SK-N-DZ (cell line): ENCODE measurements at regions not wholly inside any gene's neighbourhood (a gene's known extent, or its start where the extent isn't known, plus 50 kb on each side); places are given as distances from the start of the nearest gene placed in this dataset.
"Not testable (repeated sequence)": the region's sequence is repeated elsewhere in the genome, so short reads cannot be mapped to it uniquely, and the experiment has no call there.

Experiments used
- DNase-seq: peaks from one replicate; pipeline ENCODE4 v3.0.0-alpha.2; 2015; ENCODE audit warnings: low spot score

DNA sequence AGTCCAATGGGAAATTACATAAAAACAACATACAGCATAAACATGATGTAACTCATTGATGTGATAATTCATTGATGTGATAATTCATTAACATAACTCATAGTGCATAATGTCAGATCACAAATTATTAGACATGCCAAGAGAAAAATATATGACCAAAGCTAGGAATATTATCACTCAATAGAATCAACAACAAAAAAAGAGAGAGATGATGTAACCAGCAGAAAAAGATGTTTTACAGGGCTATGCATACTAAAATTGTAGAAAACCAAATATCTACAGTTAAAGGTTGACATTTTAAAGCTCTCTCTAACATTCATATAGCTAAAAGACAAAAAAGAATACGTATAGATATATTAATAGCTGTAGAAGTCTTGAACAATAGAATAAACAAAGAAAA is 1067.2 kb upstream of the ADGRB3 start:
- DNase-seq, result no peak

DNA sequence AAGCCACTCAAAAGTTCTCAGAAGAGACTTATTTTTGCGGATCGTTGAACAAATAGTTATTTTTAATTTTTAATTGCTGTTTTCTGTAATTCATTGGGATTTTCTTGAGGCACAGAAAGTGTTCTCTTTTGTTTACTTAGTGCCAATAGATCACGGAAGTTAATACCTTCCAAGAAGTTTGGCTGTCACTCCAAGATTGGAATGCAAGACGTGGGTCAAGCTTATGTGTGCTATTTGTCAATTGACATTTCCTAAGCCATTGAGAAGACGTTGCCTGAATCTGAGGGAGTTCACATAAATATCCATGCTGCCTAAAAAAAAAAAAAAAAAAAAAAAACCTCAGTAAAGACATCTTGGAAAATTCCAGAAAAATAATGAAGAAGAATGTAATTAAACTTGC is 1071.4 kb upstream of the ADGRB3 start:
- no peak for DNase-seq

DNA sequence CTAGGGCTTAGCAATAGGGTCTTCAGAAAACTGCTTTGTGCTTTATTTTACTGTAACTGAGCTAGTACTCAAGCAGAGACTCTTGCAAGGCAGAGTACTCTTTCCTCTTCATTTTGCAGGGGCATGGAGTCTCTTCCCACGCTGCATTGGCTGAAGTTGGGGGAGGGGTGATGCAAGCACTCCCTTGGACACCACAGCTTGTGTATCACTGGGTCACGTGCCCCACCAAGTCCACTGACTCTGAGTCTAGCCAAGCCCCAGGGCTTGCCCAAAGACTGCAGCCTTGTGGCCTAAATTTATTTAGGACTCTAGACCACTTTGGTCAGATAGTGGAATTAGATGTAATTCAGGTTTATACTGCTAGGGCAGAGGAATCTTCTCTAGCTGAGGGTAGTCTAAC is 1075.0 kb upstream of the ADGRB3 start:
- no peak for DNase-seq

DNA sequence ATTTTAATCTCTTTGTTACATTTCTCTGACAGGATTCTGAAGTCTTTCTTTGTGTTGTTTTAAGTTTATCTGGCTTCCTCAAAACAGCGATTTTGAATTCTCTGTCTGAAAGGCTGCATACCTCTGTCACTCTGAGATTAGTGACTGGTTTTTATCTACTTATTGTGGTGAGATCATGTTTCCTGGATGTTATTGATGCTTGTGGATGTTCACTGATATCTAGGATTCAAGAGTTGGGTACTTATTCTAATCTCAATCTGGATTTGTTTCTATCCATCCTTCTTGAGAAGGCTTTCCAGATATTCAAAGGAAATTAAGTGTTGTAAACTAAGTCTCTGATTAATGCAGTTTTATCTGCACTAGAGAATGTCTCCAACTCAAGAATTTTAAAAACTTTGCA is 1076.1 kb upstream of the ADGRB3 start:
- no peak for DNase-seq

DNA sequence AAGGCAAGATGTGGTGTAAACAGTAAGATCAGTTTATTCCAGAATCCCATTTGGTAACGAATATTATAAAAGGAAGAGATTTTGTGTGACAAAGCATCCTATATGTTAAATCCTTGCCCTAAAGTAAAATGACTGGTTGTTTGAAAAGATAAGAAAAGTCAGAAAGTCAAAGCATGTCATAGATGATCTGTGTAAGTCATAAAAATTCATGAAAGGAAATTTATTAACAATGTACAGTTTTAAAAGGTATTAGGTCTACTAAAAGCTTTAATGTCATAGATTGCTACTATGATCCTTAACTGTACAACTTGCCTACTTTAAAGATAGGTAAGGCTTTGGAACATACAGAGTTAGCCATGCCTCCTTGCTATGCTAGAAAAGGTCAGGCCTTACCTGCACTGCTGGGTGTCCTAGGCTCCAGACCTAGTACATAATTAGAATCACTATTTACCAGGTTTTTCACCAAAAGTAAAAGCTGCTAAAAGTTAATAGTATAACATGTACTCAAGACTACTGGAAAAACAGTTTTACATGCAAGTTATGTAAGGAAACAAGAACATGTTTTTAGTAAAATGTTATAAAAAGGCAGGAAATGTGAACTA is 1090.1 kb upstream of the ADGRB3 start:
- no peak for DNase-seq

DNA sequence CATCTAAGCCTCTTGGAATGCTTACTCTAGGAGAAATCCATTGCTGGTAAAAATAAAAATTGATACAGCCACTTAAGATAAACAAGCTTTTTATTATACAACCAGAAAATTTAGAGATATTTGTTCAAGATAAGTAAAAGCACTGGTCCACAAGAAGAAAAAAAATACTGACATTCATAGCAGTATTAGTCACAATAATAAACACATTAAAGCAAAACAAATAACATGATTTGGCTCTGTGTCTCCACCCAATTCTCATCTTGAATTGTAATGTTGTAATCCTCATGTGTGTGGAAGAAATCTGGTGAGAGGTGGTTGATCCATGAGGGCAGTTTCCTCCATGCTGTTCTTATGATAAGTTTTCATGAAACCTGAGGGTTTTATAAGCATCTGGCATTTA is 1093.5 kb upstream of the ADGRB3 start:
- no peak for DNase-seq

DNA sequence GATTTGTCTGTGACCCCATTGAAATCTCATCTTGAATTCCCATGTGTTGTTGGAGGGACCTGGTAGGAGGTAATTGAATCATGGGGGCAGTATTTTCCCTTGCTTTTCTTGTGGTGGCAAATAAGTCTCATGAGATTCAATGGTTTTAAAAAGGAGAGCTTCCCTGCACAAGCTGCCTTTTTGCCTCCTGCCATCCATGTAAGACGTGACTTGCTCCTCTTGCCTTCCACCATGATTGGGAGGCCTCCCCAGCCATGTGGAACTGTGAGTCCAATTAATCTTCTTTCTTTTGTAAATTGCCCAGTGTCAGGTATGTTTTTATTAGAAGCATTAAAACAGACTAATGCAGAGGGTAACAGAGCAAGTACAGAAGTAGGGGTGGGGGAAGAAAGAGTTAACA is 1097.0 kb upstream of the ADGRB3 start:
- no peak for DNase-seq

DNA sequence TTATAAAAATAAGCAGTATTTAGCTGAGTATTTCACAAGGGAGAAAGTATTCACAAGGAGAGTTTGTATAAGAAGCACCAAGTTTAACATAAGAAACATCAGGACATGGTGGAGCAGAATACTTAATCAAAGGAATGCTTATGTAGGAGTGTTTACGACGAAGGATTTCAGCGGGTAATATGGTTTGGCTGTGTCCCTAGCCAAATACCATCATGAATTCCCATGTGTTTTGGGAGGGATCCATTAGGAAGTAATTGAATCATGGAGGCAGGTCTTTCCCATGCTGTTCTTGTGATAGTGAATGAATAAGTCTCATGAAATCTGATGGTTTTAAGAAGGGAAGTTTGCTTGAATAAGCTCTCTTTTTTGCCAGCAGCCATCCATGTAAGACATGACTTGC is 1099.1 kb upstream of the ADGRB3 start:
- no peak for DNase-seq

DNA sequence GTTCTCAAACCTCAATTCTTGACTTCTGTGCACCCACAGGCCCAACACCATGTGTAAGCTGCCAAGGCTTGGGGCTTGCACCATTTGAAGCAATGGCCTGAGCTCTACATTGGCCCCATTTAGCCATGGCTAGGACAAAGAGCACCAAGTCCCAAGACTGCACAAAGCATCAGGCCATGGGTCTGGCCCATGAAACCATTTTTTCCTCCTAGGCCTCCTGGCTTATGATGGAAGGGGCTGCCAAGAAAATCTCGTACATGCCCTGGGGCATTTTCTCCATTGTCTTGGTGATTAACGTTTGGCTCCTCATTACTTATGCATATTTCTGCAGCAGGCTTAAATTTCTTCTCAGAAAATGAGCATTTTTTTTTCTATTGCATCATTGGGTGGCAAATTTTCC is 1128.7 kb upstream of the ADGRB3 start:
- DNase-seq, result no peak

DNA sequence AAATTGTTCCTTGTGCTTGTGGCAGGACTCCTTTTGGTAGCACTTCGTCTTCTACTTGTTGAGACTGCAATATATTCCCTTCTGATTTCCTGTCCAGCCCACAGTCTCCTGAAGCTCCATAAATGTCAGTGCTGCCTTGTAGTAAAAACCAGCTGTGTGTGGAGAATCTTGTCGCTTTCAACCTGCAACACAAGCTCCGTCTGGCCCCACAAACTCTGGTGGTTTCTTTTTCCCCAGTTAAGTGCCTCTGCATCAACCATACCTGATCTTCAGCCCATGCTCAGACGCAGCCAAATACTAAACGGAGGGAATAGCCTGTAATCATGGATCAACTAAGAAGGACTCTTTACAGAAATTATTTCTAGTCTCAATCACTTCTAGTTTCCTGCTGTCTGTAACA is 1133.3 kb upstream of the ADGRB3 start:
- no peak for DNase-seq

DNA sequence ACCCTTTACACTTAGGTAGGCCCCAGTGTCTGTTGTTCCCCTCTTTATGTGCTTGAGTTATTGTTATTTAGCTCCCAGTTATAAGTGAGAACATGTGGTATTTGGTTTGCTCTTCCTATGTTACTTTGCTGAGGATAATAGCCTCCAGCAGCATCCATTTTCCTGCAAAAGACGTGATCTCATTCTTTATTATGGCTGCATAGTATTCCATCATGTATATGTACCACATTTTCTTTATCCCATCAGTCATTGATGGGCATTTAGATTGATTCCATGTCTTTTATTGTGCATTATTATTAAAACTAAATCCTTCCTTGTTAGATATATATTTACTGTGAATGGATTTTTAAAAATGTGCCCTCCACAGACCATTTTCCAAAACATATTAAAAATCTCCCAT is 1137.3 kb upstream of the ADGRB3 start:
- DNase-seq, result no peak

DNA sequence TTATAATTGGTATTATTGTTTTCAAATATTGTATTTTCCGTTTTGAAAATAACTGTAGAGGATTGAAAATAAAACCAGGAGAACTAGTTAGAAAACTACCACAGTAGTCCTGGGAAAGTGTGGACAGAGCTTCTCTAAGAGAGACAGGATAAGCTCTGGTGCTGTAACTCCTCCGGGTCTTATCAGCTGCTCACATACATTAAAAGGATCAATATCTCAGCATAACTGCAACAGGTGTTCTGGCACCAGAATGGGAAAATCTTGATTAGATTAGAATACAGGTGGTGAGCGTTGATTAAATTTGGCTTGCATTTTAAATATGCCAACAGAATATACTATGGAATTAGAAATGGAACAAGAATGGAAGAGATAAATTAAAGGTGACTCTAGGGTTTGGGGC is 1138.9 kb upstream of the ADGRB3 start:
- peak; percentile 76 for DNase-seq

DNA sequence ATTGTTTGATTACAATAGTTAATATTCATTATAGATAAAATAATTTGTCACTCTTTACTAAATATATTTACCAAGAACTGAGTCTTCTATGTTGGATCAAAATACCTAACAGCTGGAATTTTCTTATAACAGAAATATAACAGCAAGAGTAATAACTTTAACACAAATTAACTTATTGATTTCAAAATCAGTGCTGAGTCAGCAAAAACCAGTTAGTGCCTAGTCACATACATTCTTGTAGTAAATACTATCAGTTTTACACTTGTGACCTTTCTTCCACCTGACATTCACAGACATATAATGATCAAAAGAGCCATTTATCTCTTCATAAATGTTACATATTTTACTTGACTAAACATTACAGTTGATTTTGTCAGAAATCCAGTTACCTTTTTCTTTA is 1141.4 kb upstream of the ADGRB3 start:
- DNase-seq, result no peak

DNA sequence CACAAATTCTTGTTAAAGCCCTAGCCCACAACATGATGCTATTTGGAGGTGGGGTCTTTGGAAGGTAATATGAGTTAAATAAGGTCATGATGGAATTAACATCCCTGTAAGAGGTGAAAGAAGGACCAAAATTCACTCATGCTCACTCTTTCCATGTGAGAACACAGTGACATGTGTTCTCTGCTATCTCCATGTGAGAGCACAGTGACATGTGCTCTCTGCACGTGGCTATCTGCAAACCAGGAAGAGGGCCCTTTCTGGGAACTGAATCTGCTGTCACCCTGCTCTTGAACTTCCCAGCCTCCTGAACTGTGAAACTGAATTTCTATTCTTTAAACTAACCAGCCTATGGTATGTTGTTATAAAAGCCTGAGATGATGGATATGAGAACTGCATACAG is 1159.4 kb upstream of the ADGRB3 start:
- DNase-seq, result no peak

DNA sequence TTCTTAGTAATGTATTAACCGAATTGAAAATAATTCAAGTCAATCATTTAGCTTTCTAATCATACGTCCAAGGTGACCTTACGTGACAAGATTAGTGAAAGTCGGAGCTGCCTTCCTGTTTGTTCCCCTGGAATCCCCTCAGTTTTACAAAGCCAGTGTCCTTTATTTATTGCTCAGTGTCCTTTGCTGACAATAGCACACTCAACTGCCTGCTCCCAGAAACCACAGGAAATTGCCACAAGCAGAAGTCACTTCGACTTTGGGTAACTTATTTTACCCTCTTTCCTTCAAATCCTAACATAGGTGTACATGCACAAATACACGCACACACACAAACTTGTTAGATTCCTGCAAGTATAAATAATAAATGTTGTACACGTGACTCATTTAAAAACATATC is 1167.7 kb upstream of the ADGRB3 start:
- DNase-seq, result no peak

DNA sequence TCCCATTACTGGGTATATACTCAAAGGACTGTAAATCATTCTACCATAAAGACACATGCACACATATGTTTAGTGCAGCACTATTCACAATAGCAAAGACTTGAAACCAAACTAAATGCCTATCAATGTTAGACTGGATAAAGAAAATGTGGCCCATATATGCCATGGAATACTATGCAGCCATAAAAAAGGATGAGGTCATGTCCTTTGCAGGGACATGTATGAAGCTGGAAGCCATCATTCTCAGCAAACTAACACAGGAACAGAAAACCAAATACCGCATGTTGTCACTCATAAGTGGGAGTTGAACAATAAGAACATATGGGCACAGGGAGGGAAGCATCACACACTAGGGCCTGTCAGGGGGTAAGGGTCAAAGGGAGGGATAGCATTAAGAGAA is 1172.4 kb upstream of the ADGRB3 start:
- DNase-seq, result not testable (repeated sequence)

DNA sequence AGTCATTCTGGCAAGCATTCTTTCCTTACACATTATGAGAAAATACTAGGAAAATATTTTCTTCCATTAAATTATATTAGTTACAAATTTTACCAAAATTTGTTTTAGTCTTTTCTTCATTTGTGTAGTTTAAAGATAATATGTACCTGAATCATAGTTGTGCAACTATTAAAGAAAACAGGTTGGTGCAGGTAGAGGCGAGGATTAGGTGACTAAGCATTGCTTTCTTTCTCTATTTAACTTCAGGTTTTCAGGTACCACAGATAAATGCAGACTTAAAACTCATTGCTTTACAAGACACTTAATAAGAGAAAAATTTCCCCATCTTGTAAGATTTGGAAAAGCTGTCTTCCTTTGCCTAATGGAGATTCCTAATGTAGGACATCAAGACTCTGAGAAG is 1175.5 kb upstream of the ADGRB3 start:
- no peak for DNase-seq

DNA sequence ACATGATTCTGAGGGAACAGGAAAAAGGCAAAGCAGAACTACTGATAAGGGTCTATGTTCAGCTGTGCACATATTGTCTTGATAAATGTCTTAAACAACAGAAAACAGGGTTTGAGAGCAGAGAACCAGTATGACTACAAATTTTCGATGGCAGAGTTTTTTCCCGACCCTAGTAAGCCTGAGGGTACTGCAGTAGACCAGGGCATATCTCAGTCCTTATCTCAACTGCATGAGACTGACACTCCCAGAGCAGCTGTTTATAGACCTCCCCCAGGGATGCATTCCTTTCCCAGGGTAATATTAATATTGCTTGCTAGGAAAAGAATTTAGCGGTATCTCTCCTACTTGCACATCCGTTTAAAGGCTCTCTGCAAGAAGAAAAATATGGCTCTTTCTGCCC is 1176.8 kb upstream of the ADGRB3 start:
- DNase-seq, result no peak

DNA sequence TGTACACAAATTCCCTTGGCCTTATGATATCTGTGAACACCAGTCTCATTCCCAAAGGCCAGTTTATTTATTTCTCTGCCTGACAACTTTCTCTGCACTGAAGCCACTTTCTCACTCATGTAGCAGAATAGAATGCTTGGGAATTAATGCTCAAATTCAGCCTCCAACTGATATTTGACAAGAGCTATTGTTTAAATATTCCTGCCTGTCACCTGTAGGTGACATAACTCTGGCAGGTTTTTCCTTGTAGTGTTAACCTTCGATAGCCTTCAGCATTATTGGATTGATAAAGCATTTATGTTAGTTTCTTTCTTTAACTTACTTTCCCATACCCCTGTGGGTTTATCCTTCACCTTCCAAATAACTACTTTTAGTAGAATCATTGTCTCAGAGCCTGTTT is 1183.2 kb upstream of the ADGRB3 start:
- DNase-seq, result no peak

DNA sequence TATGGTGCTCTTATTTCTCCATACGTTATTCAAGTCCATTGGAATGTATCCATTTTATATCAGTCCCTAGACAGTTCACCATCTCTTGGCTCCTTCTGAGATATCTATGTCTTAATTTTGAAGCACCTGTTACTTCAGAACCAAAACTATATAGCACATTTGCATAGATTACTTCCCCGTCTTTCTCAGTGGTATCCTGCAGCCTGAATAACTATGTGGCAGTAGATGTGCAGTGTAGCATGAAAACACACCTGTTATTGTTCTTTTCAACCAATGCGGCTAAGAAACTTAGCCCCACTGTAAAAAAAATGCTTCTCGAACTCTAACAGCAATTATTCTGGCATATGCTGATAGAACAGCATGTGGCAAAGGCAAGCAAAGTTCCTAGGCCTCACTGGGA is 1184.4 kb upstream of the ADGRB3 start:
- DNase-seq, result no peak

DNA sequence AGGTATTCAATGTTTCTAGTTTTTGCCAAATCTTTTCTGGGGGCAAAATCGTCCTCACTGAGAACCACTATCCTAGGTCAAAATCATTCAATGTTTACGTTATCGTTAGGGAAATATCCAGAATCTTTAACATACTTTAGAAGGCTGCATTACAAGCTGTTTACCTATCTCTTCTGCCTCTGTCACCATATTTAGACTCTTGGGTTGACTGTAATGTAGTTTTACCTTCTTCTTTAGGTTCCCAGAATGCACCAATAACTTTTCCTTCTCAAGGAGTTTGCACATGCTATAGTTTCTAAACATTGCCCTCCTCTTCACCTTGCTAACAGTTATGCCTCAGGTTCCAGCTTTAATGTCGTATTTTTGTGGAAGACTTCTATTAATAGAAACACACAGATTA is 1185.5 kb upstream of the ADGRB3 start:
- no peak for DNase-seq

DNA sequence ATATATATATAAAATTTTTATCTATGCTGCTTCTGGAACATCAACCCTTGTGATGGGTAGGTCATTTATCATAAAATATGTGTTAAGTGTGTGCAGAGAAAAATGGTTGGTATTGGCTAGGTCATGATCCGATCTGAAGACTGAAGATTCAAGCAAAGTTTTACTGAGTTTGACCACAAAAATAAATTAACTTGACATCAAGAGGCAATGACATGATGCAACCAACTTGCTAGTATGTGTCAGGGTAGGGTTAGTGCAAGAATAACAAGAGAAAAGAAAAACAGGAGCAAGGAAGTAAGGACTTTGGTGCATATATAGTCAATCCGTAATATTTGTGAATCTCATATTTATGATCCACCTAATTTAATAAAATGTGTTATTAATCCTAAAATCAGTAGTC is 1202.0 kb upstream of the ADGRB3 start:
- peak; percentile 17 for DNase-seq

DNA sequence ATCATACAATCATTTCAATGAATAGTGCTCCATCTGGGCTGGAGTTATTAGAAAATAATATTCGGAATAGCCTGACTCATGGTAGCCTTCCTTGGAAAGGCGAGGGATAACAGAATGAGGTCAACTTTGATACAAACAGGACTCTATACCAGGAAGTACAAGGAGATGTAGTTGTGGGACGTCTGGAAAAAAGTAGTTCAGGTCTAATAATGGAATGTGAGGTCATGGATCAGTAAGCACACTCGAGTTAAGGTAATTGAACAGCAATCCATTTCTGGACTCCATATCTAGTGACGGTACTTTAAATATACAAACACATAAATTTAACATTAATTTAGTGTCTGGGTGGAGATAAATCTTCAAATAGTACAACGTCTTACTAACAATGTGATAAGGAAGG is 1204.0 kb upstream of the ADGRB3 start:
- peak; percentile 69 for DNase-seq

DNA sequence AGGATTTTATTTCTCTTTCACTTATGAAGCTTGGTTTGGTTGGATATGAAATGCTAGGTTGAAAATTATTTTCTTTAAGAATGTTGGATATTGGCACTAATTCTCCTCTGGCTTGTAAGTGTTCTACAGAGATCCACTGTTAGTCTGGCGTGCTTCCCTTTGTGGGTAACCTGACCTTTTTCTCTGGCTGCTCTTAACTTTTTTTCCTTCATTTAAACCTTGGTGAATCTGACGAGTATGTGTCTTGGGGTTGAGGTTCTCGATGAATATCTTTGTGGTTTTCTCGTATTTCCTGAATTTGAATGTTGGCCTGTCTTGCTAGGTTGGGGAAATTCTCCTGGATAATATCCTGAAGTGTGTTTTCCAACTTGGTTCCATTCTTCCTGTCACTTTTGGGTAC is 1208.4 kb upstream of the ADGRB3 start:
- not testable (repeated sequence) for DNase-seq

DNA sequence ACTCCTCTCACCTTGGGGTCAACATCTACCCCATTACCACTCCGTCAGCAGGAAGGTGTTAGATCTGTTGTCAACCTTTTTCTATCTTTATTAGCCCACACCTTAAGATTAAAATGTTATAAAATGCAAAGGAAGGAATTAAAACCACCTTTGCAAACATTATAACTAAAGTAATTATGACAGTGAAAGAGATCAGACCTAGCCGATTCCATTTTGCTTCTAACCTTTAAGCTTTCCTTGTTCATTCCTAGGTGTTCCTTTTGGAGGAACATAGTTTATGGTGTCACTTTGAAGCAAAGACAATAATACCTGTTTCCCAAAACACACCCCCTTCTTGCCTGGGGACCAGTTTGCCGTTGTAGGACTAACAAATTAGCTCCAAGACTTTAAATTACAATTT is 1223.0 kb upstream of the ADGRB3 start:
- no peak for DNase-seq
